HG02938 (cell line): ENCODE measurements at regions not wholly inside any gene's neighbourhood (a gene's known extent, or its start where the extent isn't known, plus 50 kb on each side); places are given as distances from the start of the nearest gene placed in this dataset.
"Not testable (repeated sequence)": the region's sequence is repeated elsewhere in the genome, so short reads cannot be mapped to it uniquely, and the experiment has no call there.

Experiments
- ATAC-seq: cut with Tn5 transposase; IDR thresholded peaks from one replicate; pipeline ENCODE4 v1.9.1; 2021; ENCODE audit warnings: mild to moderate bottlenecking, moderate library complexity; ENCODE audit not compliant: unreplicated experiment

DNA sequence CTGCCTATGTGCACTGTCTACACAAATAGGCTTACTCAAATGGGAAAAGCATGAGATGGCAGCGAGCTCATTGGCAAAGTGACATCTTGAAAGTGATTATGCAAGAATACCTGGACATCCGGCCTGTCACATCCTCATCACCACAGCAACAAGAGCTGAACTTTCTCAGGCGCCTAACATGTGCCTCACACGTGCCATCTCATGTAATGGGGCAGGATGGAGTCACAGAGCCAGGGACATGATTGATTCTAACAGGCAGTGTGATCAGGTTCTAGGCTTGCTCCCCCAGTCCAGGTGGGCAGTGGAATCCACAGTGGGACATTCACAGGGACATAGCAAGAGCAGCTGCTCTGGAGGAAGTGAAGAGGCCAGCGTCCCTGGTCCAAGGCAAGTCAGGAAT lies 192.3 kb upstream of the SSTR4 start:
- ATAC-seq: no peak

- no peak for ATAC-seq
Measured at GRCh38 chr20:22844959-22845358, 190.2 kb upstream of the SSTR4 start.

GRCh38 chr20:22846863-22847262 lies 188.2 kb upstream of the SSTR4 start:
- no peak for ATAC-seq

- ATAC-seq: no peak
Measured at GRCh38 chr20:22848364-22848763, 186.7 kb upstream of the SSTR4 start.

- not testable (repeated sequence) for ATAC-seq
Measured at GRCh38 chr20:22851679-22852346, 183.3 kb upstream of the SSTR4 start.

DNA sequence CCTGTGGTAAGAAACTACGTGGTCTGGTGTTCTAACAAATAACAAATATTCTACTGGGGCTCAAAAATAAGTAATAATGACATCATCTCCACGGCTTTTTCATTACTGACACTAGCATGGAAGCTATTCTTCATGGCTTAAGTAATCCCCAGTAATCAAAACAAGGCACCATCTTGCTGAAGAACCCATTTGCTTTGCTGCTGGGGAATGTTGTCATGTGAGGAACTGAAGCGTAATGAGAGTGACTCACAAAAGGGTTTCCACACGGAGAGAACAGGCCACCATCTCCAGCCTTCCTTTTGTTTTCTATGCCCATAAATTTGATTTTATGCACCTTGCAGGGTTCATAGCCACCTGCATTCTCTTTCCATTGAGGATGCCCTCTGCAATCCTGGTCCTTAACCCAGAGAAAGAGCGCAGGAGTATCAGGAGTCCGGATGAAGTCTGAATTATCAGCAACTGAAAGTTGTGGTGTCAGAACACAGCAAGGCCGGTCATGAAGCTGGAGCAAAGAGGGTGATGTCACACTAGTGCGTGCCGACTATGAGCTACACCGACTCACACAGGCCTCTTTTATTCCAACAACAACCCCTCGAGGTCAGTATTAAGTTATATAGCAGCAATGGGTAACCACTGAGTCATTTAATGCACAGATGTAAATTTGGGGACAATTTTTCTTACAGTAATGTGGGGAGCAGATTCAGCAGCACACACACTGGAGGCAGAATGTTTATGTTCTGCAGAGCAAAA lies 173.7 kb upstream of the SSTR4 start:
- ATAC-seq: no peak

- ATAC-seq: no peak
Measured at GRCh38 chr20:22861990-22862389, 173.1 kb upstream of the SSTR4 start.

DNA sequence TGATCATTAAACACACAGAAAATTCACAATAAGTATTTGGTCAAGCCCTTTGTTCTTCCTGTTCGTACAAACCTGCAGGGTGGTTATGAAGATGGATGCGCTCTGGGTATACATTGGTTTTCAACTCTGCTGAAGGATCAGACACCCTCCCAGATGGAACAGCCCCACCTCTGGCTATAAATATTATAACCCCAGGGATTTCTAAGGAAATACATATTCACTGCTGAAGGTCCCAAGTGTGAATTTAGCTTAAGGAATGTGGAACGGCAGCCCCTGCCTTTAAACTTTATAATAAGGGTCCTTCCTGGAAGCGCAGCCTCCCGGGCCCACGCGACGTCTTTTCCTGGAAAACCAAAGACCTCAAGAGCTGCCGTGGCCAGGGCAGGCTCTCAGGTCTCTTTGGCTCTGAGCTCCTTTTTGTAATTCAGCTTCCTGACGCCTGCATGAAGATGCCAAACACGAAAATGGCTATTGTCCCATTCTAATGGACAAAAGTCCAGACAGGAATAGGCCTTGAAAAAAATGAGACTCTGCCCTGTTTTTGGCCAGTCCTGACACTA lies 172.4 kb upstream of the SSTR4 start:
- ATAC-seq: no peak

- ATAC-seq: no peak
Measured at GRCh38 chr20:22863826-22864225, 171.3 kb upstream of the SSTR4 start.

- no peak for ATAC-seq
Measured at GRCh38 chr20:22866812-22867341, 168.2 kb upstream of the SSTR4 start.

DNA sequence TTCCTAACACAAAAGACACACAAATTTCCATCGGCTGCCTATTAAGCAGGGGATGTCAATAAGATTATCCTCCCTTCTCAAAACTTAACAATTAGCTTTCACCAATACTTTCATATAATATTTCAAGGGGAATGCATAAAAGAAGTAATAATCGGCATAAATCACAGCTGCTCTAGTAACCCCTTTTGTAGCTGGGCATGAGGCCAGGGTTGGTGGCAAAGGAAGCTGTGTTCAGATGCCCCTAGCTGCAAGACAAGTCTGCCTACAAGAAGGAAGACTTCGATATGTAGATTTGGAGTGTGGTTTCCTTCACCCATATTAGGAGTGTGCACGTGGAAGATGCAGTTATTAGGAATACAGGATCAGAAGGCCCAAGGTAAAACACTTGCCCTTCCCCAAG lies 156.9 kb upstream of the SSTR4 start:
- ATAC-seq: no peak

GRCh38 chr20:22880277-22880676 lies 154.8 kb upstream of the SSTR4 start:
- no peak for ATAC-seq

DNA sequence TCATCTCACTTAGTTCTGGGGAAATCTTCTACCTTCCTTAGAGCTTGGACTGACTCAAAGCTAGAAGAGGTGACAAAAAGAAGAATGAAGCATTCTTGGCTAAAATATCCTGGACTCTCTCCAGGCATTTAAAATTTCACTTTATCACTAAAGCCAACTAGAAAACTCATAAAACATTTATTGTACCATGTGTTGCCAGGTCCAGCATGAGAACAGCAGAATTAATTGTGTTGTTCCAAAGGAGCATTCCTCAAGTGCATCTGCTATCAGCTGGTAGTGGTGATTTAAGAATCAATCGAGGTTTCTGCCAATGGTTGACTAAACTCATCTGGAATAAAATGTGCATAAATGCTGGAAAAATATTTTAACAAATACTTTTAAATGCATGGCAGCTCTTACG lies 147.3 kb upstream of the SSTR4 start:
- no peak for ATAC-seq

DNA sequence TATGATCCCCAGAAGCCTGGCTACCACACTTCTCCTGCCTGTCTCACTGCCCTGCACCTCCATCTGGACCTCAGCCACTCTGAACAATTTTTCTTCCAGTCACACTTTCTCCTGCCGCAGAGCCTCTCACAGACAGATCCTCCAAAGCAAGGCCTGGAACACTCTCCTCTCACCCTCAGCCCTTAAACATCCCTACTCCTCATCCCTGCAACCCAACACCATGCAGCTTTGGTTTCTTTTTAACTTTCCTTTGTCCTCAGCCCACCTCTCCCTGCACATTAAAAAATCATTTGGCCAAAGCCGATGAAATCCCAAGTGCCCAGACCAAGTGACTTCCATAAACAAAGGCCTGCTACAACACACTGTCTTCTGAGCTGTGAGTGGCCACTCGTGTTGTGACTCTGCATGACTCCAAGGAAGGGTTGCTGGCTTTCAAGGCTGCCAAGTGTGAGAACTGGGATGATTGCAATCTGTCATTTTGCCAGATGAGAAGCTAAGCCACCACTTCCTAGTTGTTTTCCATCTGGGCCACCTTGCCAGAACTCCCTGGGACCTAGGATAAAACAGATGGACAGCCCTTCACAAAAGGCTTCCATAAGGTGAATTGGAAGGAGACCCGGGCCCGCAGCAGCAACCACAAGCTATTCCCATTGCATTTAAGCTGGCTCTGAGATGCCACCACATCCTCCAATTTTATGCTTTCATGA lies 144.4 kb upstream of the SSTR4 start:
- no peak for ATAC-seq

- no peak for ATAC-seq
Measured at GRCh38 chr20:22901164-22901563, 133.9 kb upstream of the SSTR4 start.

DNA sequence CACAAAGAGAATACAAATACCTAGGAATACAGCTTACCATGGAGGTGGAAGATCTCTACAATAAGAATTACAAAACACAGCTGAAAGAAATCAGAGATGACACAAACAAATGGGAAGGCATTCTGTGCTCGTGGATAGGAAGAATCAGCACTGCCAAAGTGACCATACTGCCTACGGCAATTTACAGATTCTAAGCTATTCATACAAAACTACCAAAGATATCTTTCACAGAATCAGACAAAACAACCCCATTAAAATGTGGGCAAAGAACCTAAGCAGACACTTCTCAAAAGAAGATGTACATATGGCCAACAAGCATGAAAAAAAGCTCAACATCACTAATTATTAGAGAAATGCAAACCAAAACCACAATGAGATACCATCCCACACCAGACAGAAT lies 133.2 kb upstream of the SSTR4 start:
- no peak for ATAC-seq

DNA sequence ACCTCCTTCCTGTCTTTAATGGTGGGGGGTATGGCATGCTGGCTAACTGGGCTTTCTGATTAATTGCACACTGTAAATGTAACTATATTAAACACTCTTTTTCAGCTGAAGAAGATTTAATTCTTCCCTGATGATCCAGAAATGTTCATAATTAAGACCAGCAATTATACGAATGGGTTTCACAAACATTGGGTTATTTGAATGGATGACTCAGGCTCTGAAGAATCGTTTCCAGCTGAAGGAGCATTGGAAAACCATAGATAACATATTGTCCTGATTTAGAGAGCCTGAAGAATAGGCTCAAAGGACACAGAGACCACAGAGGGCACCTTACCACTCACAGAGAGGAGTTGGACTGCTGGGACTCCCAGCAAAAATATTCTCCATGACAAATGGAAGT lies 130.7 kb upstream of the SSTR4 start:
- no peak for ATAC-seq

DNA sequence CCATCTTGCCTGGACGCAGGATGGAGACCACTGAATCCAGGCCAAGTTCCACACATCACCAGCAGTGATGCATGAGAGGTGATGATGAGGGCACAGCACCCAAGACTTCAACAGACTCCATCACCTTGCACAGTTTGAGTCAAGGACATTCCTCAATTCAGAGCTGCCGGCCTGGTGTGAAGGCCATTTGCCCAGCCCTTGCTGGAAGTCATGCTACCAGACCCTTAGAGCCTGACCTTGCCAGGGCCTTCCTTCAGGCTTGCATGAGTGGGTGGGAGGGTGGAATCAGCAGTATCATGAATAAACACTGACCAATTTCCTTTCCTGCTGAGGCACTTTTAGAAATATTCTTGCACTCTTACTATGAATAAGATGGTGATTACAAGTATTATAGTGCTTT lies 130.2 kb upstream of the SSTR4 start:
- no peak for ATAC-seq

DNA sequence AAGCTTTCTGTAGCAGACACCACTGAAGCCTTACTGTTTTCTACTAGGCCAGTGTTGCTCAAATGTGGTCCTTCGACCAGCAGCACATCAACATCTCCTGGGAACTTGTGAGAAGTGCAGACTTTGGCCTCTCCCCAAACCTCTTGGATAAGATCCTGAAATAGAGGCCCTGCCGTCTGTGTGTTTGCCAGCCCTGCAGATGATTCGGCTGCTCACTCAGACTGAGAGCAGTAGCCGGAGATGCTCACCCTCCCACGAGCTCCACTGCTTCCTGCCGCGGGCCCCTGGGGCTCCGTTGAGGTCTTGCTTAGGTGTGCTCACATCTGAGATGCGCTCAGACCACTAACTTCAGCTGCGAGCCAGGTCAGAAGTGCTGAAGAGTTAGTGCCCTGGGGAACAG lies 129.5 kb upstream of the SSTR4 start:
- ATAC-seq: no peak

DNA sequence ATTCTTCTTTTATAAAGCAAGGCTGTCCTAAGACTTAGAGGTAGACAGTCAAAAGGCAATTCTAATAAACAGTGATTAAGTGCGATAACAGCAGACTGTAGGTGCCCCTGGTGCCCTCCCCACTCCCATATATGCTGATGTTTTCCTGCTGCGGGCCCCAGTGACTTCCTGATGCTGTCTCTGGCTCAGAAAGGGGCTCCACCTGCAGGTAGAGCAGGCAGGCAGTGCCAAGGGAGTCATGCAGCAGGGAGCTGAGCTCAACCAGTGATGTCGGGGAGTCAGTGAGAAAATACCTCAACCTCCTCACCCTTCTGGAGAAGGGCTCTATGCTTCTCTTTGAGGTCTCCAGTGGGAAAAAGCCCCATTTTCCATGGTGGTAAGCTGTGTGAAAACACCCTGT lies 126.7 kb upstream of the SSTR4 start:
- ATAC-seq: no peak

DNA sequence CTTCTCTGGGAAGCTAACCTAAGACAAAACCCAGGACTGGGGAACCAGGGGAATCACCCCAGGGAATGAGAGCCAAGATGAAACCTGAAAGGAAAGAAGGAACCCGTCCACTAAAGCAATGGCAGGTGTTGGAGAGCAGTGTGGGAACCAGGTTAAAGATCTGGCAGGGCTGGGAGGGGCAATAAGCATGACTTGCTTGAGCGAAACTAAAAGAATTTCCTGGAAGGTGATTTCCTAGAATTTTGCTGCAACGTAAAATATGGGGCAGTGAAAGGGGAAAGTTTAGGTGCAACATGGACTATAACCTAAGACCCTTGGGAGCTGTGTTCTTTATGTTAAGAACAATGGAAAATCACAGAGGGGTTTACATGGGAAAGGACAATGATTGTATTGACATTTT lies 126.2 kb upstream of the SSTR4 start:
- no peak for ATAC-seq

DNA sequence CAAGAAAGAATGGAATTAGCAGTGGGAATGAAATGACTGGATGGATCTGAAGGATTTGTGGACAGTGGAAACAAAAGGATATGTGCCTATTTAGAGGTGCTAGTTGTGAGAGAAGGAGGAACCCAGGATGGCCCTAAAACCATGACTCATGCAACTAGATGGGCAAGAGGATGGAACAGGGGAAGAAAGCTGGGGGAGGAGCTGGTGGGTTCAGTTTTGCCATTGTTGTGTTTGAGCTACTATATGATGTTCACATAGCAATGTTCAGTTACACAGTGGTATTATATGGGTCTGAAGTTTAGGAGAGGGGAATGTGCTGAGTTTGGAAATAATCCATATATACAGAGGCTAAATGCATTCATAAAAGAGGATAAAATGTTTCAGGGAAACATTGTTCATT lies 125.7 kb upstream of the SSTR4 start:
- no peak for ATAC-seq
